Neural progenitor cell (in vitro differentiated cells): ENCODE measurements at regions not wholly inside any gene's neighbourhood (a gene's known extent, or its start where the extent isn't known, plus 50 kb on each side); places are given as distances from the start of the nearest gene placed in this dataset.

Experiments used
- EZH2 ChIP-seq: fragments of 200-600 bp; sonication (generic); IDR thresholded peaks from 2 replicates; pipeline ENCODE4 v1.6.1; 2017; ENCODE audit warnings: antibody characterized with exemption, mild to moderate bottlenecking, moderate library complexity
- EZH2phosphoT487 ChIP-seq: fragments of 200-600 bp; sonication (generic); IDR thresholded peaks from 2 replicates; pipeline ENCODE4 v1.6.1; 2017; ENCODE audit warnings: antibody characterized with exemption
- TF ChIP-seq, protein P1 (sequence below): fragments of 200-600 bp; sonication (generic); IDR thresholded peaks from 2 replicates; pipeline ENCODE4 v1.5.1; 2017; ENCODE audit warnings: antibody characterized with exemption, mild to moderate bottlenecking

DNA sequence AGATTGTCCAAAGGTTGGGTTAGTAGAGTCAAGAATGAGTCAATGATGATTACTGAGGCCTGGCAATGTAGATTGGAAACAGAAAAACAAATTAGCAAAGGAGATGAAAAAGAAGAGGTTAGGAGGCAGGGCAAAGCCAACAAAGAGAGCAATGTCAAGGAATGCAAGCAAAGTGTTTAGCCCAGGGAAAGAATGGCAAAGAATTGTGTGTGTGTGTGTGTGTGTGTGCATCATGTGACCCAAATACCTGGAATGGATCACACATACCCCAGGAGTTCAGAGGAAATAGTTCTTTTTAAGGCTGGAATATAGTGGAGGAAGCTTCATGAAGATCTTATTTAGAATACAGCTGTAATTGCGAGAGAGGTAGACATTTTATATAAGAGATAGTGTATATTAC is 831.7 kb upstream of the ARPP21 start:
- TF ChIP-seq, protein P1, sequence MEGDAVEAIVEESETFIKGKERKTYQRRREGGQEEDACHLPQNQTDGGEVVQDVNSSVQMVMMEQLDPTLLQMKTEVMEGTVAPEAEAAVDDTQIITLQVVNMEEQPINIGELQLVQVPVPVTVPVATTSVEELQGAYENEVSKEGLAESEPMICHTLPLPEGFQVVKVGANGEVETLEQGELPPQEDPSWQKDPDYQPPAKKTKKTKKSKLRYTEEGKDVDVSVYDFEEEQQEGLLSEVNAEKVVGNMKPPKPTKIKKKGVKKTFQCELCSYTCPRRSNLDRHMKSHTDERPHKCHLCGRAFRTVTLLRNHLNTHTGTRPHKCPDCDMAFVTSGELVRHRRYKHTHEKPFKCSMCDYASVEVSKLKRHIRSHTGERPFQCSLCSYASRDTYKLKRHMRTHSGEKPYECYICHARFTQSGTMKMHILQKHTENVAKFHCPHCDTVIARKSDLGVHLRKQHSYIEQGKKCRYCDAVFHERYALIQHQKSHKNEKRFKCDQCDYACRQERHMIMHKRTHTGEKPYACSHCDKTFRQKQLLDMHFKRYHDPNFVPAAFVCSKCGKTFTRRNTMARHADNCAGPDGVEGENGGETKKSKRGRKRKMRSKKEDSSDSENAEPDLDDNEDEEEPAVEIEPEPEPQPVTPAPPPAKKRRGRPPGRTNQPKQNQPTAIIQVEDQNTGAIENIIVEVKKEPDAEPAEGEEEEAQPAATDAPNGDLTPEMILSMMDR, result no peak
- TF ChIP-seq EZH2 (no peak), EZH2phosphoT487 (no peak)
